KOPT-K1 (cell line): ENCODE measurements at regions not wholly inside any gene's neighbourhood (a gene's known extent, or its start where the extent isn't known, plus 50 kb on each side); places are given as distances from the start of the nearest gene placed in this dataset.
"Not testable (repeated sequence)": the region's sequence is repeated elsewhere in the genome, so short reads cannot be mapped to it uniquely, and the experiment has no call there.

Experiments used
- H3K27ac ChIP-seq: fragments of 200-600 bp; sonication (generic); 2 replicates; pipeline ENCODE4 v1.5.1; 2016; ENCODE audit warnings: antibody characterized with exemption, mild to moderate bottlenecking, low read depth, low read length; ENCODE audit not compliant: poor library complexity, severe bottlenecking
- H3K36me3 ChIP-seq: fragments of 200-600 bp; sonication (generic); 2 replicates; pipeline ENCODE4 v1.5.1; 2017; ENCODE audit warnings: antibody characterized with exemption, mild to moderate bottlenecking, low read length, moderate library complexity; ENCODE audit not compliant: insufficient read depth
- H3K9me3 ChIP-seq: fragments of 200-600 bp; sonication (generic); 2 replicates; pipeline ENCODE4 v1.5.1; 2017; ENCODE audit warnings: antibody characterized with exemption, low read length, mild to moderate bottlenecking; ENCODE audit not compliant: insufficient read depth, poor library complexity, severe bottlenecking

DNA sequence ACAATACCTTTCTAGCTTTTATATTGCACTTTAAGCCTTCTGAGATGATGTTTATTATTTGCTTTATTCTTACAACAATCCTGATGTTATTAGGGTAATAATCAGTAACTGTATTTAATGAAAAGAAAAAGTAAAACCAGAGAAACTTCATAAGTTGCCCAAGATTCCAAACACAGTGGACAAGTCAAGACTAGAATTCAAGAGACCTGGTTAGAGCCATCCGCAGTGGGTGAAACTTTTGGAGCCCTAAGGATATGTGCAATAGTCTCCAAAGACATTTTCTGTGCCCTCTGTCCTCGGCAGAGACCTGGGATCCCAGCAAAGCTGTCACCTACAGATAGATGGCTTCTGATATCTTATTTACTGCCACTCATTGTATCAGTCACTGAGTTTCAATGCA is 106.8 kb upstream of the DPT start:
- no peaks in the 10 kb centered on the region for H3K36me3 ChIP-seq
- H3K9me3 ChIP-seq, result peaks cover 3% of the 10 kb centered on the region
- H3K27ac ChIP-seq, result no peak overlapping the region

DNA sequence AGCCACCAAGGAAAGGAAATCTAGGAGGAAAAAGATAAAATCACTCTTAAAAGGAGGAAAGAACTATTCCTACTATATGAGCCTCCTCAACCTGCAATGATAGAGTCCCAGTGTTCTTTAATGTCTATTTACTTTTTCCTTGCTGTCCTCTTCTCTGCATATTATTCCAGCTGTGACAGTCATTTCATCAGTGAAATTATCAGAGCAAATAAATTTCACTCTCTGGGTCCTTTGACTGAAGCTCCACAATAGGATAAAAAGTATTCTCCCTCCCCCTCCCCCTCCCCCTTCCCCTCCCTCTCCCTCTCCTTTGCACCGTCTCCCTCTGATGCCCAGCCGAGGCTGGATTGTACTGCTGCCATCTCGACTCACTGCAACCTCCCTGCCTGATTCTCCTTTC is 107.5 kb upstream of the DPT start:
- Histone ChIP-seq H3K9me3 (peaks cover 3% of the 10 kb centered on the region), H3K27ac (no peak overlapping the region), H3K36me3 (no peaks in the 10 kb centered on the region)

DNA sequence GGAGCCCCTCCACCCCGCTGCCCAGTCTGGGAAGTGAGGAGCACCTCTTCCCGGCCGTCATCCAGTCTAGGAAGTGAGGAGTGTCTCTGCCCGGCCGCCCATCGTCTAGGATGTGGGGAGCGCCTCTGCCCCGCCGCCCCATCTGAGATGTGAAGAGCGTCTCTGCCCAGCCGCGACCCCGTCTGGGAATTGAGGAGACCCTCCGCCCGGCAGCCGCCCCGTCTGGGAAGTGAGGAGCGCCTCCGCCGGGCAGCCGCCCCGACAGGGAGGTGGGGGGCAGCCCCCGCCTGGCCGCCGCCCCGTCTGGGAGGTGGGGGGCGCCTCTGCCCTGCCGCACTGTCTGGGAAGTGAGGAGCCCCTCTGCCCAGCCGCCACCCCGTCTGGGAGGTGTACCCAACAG is 108.2 kb upstream of the DPT start:
- not testable (repeated sequence) for H3K9me3 ChIP-seq, H3K27ac ChIP-seq, H3K36me3 ChIP-seq

DNA sequence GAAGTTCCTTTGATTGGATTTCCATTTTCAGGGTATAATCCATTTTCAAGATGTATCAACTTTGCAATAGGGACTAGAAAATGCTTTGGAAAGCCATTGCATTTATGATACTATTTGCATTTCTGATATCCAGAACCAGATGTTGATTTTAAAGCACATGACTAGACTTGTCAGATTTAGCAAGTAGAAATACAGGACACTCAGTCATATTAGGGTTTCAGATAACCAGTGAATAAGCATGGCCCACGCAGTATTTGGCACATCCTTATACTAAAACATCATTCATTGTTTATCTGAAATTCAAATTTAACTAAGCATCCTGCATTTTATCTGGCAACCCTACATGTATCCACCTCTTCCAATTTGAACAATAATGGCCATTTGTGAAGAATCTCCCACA is 113.3 kb upstream of the DPT start:
- H3K27ac ChIP-seq, result no peak overlapping the region
- no peaks in the 10 kb centered on the region for H3K36me3 ChIP-seq
- no peaks in the 10 kb centered on the region for H3K9me3 ChIP-seq

DNA sequence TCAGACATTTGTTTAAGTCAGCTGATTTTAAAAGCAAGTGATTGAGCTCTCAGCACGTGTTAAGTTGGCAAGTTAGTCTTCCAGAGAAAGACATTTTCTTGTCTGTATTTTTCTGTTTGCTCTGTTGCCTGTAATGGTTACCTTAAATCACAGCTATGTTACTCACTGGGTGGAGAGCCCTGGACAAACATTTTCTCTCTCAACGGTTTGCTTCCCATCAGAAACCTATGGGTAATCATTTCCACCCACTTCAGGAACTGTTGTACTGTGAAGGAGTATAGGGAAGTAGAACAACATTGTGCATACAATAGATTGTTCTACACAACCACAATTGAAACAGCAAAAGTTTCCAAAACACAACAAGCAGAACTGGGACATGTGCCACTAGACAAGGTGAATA is 113.9 kb upstream of the DPT start:
- no peak overlapping the region for H3K27ac ChIP-seq
- H3K36me3 ChIP-seq, result no peaks in the 10 kb centered on the region
- no peaks in the 10 kb centered on the region for H3K9me3 ChIP-seq

DNA sequence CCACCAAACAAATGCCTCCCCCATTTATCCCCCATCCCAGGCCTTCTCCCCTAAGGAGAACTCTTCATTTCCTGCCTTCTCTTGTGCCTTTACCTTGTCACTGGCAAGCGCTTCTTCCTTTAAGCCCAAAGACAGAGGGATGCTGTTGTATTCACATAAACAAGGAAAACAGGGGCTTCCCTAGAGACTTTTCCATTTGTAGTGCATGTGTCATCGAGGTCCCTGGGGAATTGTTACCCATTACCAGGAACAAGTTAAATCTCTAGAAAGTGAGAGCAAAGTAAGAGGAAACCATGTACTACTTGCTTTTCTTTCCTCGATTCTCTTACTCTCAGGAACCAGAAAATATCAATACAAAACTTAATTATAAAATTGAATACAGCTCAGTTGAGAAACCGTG is 114.4 kb upstream of the DPT start:
- no peaks in the 10 kb centered on the region for H3K36me3 ChIP-seq
- H3K9me3 ChIP-seq, result no peaks in the 10 kb centered on the region
- H3K27ac ChIP-seq, result no peak overlapping the region

DNA sequence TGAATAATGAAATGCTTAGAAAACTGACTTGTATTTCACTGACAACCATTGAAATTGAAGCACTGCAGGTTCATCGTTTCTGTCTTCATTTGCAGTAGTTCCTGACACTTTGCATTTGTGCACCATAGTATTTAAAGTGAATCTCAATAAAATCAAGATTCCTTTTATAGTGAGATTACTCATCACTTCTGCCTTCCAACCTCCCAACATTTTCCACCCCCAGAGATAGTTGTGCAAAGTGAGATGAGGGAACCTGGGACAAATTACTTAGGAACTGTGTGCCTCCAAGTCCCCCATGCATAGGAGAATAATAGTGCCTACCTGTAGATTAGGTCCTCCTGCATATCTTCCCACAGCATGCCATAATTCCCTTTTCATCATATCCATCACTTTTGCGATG is 114.9 kb upstream of the DPT start:
- no peak overlapping the region for H3K27ac ChIP-seq
- no peaks in the 10 kb centered on the region for H3K36me3 ChIP-seq
- H3K9me3 ChIP-seq, result no peaks in the 10 kb centered on the region

DNA sequence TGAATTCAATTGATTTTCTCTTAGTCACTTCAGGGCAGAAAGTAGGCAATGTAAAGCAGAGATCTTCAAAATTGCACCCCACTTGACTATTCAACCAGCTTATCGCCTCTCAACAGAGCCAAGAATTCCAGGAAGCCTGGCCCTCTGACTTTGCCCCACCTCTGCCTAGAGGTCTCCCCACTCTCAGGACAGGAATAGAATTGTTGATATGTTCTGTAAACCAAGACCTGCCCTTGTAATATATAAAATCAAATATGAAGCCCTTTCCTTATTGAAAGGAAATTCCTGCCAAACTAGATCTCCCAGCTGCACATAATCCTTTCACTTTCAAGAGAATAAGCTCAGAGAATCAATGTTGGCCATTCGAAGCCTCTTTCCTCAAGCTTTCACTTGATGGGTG is 116.1 kb upstream of the DPT start:
- Histone ChIP-seq H3K27ac (no peak overlapping the region), H3K36me3 (no peaks in the 10 kb centered on the region), H3K9me3 (no peaks in the 10 kb centered on the region)

DNA sequence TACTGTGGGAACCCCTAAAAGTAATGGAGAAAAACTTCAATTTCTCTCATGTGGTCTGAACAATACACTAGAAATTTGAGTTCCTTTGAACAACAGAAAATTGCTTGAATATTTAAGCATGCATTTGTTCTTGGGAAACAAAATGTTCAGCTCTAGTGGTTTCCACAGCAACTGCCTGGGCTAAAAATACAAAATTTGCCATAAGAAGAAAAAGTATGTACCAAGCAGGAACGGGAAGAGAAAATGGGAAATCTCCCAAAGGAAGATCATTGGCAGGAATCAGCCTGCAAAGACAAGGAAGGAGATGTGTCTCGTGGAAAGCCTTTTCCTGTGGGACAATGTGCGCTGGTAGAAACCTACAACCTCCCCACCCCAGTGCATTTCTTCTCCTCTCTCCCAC is 119.0 kb upstream of the DPT start:
- Histone ChIP-seq H3K27ac (no peak overlapping the region), H3K9me3 (no peaks in the 10 kb centered on the region), H3K36me3 (no peaks in the 10 kb centered on the region)

DNA sequence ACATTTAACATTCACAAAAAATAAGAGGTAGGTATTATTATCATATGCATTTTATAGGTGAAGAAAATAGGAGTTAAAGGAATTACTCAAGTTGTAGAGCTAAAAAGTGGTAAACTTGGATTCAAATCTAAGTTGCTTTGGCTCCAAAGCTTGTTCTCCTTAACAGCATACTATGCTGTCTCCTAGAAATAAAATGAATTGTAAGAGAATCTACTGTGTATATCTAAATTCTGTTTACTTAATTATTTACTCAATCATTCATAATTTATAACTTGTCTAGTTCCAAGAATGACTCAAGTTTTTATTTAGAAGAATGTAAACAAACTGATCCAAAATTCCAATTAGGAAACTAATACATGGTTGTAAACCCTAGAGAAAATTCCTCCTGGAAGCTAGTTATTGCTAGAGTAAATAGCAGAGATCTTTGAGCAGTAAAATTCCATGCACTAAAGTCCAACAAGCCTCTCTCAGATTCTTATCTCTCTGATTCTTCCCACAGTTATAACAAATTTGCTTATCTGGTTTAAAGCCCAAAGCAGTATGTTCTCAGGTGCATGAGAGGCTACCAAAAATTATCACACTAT is 132.5 kb upstream of the DPT start:
- H3K27ac ChIP-seq, result no peak overlapping the region

DNA sequence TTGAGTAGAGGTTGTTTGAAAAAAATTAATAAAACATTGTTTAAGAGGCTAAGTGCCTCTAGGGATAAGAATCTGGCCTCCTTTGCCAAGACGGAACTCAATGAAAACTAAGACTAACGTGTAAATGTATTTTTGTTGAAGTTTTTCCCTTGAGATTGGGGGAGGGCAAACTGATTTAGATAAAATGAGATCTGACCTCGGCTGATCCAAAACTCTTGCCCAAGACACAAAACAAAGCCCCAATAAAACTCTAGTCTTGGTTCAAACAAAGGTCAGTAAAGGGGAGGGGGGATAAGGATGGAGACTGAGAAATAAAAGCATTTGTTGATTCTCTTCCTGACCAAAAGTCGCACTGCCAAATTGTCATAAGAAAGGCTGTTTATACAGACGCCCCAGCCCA is 134.8 kb upstream of the DPT start:
- Histone ChIP-seq H3K9me3 (no peaks in the 10 kb centered on the region), H3K36me3 (no peaks in the 10 kb centered on the region), H3K27ac (no peak overlapping the region)

More for the DNA sequence above, 132.5 kb upstream of the DPT start:
- H3K9me3 ChIP-seq, result no peaks in the 10 kb centered on the region
- no peaks in the 10 kb centered on the region for H3K36me3 ChIP-seq

DNA sequence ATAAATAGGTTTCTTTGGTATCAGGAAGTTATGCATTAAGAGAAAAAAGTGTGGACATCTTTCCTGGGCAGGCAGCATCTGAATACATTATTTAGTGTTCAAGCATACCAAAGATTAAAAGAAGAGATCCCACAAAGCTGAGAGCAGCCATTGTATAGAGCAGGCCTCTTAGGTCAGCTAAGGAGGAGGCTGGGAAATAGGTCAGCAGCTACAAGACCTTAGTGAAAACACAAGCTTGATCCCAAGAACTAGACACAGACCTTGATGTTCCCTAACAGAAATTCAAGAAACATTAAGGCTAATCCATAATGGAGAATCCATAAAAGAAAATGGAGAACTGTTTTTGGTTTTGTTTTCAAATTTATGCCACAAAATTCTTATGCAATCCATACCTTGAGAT is 135.3 kb upstream of the DPT start:
- Histone ChIP-seq H3K9me3 (no peaks in the 10 kb centered on the region), H3K36me3 (no peaks in the 10 kb centered on the region), H3K27ac (no peak overlapping the region)

DNA sequence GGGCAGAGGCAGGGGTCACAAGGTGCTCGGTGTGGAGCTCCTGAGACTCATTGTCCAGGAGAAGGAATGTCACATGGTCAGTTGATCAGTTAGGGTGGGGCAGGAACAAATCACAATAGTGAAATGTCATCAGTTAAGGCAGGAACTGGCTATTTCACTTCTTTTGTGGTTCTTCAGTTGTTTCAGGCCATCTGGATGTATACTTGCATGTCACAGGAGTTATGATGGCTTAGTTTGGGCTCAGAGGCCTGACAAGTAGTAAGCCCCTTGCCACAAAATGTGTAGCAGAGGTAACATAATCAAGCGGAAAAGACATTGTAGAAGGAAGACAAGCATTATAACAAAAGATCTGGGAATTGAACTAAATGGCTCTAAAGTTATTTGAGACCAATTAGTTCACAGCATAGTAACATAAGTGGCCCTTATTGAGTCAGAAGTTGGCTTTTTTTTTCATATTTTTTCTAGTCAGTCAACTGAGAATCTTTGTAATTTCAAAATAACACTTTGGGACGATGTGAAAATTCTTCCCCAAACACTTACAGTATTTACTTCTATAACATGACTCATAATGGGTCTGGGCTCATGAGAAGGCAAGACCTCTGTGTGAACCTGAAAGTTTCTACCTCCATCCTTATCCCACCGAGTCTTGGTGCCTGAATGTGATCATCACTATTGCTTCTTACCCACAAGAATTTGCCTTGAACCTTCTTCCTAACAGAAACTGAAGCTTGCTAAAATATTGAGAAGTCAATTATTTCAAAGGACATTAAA is 137.0 kb upstream of the DPT start:
- H3K36me3 ChIP-seq, result no peaks in the 10 kb centered on the region
- H3K27ac ChIP-seq, result no peak overlapping the region
- H3K9me3 ChIP-seq, result no peaks in the 10 kb centered on the region

DNA sequence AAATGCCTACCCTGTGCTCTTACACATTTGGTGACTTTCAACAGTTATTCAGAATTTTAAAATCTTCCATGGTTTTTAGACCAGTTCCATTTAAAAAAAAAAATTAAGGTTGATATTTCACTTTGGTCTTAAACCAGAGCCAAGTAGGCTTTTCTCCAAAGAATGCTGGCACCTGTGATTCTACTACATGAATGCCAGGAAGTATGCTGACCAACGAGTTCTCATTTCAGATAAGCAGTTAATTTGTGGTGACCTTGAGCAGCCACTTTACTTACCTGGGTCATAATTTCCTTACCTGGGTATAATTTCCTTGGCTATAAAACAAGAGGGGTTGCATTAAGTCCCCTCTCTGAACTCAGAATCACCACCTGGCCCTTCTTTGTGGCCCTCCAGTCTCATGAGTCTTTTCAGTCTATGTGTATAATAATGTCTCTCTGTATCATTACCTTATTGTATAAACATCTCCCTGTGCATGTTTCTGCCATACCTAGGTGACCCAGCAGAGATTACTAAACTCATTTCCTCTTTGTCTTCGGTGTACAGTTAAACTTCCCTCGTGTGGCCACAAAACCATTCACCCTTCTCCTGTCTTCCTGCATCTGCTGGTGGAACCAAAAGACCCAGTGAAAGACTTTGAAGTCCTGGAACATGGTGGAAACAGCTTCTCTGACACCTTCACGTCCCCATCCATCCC is 139.1 kb upstream of the DPT start:
- no peaks in the 10 kb centered on the region for H3K9me3 ChIP-seq
- no peaks in the 10 kb centered on the region for H3K36me3 ChIP-seq
- H3K27ac ChIP-seq, result no peak overlapping the region

DNA sequence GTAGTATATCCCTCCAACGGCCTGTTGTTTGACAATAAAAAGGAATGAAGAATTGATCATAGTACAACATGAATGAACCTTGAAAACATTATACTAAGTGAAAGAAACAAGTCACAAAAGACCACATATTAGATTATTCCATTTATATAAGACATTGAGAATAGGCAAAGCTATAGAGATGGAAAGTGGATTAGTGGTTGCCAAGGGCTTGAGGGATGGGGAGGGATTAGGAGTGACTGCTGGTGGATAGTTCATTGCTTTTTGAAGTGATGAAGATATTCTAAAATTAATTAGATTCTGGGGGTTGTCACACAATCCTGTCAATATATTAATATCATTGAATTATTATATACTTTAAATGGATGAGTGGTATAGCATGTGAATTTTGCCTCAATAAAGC is 142.5 kb upstream of the DPT start:
- Histone ChIP-seq H3K27ac (no peak overlapping the region), H3K36me3 (no peaks in the 10 kb centered on the region), H3K9me3 (no peaks in the 10 kb centered on the region)

DNA sequence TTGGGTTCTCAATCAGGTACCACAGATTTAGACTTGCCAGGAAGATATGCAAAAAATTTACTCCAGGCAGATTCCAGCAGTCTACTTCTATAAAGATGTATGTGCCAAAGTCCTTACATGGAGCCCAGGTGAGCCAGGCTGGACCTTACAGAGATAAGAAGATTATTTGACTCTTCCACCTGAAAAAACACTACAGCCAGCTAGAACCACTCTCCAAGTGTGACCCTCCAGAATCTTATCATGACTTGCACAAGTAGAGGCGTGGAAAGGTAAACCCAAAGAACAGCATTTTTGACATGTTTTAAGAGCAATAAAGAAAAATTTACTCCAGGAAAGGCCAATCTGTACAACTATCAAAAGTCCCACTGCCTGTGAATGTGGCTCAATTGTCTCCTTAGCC is 146.8 kb upstream of the DPT start:
- H3K27ac ChIP-seq, result no peak overlapping the region
- H3K36me3 ChIP-seq, result no peaks in the 10 kb centered on the region
- H3K9me3 ChIP-seq, result no peaks in the 10 kb centered on the region
